Fibroblast of pulmonary artery (primary cell): ENCODE measurements at regions not wholly inside any gene's neighbourhood (a gene's known extent, or its start where the extent isn't known, plus 50 kb on each side); places are given as distances from the start of the nearest gene placed in this dataset.

Experiments used
- DNase-seq: peaks from one replicate; pipeline ENCODE4 v3.0.0-alpha.2; 2010; ENCODE audit warnings: low read depth
- H3K4me3 ChIP-seq: replicated peaks from 2 replicates; pipeline ENCODE4 v1.5.1; 2011; ENCODE audit warnings: low read depth, mild to moderate bottlenecking, control low read depth, low read length, moderate library complexity
- TF ChIP-seq, protein P1 (sequence below): IDR thresholded peaks from 2 replicates; pipeline ENCODE4 v1.5.1; 2011; ENCODE audit warnings: mild to moderate bottlenecking, control low read depth, low read length, inconsistent platforms; ENCODE audit errors: missing control alignments

- H3K4me3 ChIP-seq, result no peak overlapping the region
- TF ChIP-seq, protein P1, sequence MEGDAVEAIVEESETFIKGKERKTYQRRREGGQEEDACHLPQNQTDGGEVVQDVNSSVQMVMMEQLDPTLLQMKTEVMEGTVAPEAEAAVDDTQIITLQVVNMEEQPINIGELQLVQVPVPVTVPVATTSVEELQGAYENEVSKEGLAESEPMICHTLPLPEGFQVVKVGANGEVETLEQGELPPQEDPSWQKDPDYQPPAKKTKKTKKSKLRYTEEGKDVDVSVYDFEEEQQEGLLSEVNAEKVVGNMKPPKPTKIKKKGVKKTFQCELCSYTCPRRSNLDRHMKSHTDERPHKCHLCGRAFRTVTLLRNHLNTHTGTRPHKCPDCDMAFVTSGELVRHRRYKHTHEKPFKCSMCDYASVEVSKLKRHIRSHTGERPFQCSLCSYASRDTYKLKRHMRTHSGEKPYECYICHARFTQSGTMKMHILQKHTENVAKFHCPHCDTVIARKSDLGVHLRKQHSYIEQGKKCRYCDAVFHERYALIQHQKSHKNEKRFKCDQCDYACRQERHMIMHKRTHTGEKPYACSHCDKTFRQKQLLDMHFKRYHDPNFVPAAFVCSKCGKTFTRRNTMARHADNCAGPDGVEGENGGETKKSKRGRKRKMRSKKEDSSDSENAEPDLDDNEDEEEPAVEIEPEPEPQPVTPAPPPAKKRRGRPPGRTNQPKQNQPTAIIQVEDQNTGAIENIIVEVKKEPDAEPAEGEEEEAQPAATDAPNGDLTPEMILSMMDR, result no peak
- DNase-seq, result no peak
Measured at GRCh38 chr22:48332438-48333322, 1495.0 kb downstream of the BRD1 start.

- TF ChIP-seq, protein P1, result no peak
- no peak for DNase-seq
- H3K4me3 ChIP-seq, result no peak overlapping the region
Measured at GRCh38 chr22:48331691-48332220, 1495.9 kb downstream of the BRD1 start.

GRCh38 chr22:48331266-48331665 lies 1496.4 kb downstream of the BRD1 start:
- H3K4me3 ChIP-seq, result no peak overlapping the region
- no peak for DNase-seq
- TF ChIP-seq, protein P1, result no peak

DNA sequence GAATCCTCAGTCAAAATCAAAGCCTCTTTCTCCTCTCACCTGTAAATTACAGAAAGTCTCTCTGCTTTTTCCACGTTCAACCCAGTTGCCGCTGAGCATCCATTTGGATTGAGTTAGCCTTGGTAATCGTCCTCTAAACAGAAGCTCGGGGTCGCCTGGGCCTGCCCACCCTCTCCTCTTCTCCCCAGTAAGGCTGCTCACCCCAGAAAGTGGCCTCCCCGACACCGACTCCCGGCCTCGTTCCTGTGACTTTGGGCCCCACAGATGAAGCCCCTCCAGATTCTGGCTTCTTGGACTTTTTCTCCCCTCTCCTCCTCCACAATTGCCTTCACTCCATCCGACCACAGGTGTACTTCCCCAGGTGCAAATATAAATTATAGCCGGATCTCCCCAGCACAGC lies 1500.0 kb downstream of the BRD1 start:
- TF ChIP-seq, protein P1, result no peak
- H3K4me3 ChIP-seq, result no peak overlapping the region
- no peak for DNase-seq

GRCh38 chr22:48323746-48324145 lies 1503.9 kb downstream of the BRD1 start:
- TF ChIP-seq, protein P1, result no peak
- no peak for DNase-seq
- H3K4me3 ChIP-seq, result no peak overlapping the region

- H3K4me3 ChIP-seq, result no peak overlapping the region
- no peak for DNase-seq
- TF ChIP-seq, protein P1, result no peak
Measured at GRCh38 chr22:48322907-48323306, 1504.8 kb downstream of the BRD1 start.
